ENCODE measurements at regions not wholly inside any gene's neighbourhood (a gene's known extent, or its start where the extent isn't known, plus 50 kb on each side); places are given as distances from the start of the nearest gene placed in this dataset.

DNA sequence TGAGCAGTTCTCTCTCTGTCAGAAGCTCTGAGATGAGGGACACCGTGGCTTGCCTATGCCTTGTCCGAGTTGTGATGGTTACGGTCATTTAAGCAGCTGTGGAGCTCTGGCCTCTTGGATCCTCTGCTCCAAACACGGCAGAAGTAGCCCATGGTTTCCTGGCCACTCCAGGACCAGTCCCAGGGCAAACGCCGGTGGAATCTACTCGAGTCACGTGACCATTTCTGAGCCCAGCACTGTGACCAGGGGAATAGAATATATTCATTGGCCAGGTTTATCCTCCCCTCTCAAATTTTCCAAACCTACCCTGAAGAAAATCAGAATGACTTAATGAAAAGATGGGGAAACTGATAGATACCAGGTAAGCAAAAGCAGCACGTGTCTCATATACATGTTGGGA lies 152.8 kb downstream of the TTLL2 start:
- TF ChIP-seq ZKSCAN8 (CRISPR knock-in tag; IDR thresholded peaks at IDR 0.05) = no peak
- no peak for TF ChIP-seq BRCA1 (IDR thresholded peaks at IDR 0.05)
- TF ChIP-seq BRCA1 (CRISPR knock-in tag; IDR thresholded peaks at IDR 0.05) = no peak
- TF ChIP-seq DACH1 (IDR thresholded peaks at IDR 0.05; ENCODE audit: partially characterized antibody) = no peak
- TF ChIP-seq, protein P1, sequence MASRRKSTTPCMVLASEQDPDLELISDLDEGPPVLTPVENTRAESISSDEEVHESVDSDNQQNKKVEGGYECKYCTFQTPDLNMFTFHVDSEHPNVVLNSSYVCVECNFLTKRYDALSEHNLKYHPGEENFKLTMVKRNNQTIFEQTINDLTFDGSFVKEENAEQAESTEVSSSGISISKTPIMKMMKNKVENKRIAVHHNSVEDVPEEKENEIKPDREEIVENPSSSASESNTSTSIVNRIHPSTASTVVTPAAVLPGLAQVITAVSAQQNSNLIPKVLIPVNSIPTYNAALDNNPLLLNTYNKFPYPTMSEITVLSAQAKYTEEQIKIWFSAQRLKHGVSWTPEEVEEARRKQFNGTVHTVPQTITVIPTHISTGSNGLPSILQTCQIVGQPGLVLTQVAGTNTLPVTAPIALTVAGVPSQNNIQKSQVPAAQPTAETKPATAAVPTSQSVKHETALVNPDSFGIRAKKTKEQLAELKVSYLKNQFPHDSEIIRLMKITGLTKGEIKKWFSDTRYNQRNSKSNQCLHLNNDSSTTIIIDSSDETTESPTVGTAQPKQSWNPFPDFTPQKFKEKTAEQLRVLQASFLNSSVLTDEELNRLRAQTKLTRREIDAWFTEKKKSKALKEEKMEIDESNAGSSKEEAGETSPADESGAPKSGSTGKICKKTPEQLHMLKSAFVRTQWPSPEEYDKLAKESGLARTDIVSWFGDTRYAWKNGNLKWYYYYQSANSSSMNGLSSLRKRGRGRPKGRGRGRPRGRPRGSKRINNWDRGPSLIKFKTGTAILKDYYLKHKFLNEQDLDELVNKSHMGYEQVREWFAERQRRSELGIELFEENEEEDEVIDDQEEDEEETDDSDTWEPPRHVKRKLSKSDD (conservative IDR thresholded peaks at IDR 0.05; ENCODE audit: low read length) = no peak
- no peak for TF ChIP-seq HCFC1 (IDR thresholded peaks at IDR 0.05; ENCODE audit: low read depth, low read length)
- no peak for TF ChIP-seq FOXP1 (CRISPR knock-in tag; IDR thresholded peaks at IDR 0.05)
